GM21515 (cell line): ENCODE measurements at regions not wholly inside any gene's neighbourhood (a gene's known extent, or its start where the extent isn't known, plus 50 kb on each side); places are given as distances from the start of the nearest gene placed in this dataset.
"Not testable (repeated sequence)": the region's sequence is repeated elsewhere in the genome, so short reads cannot be mapped to it uniquely, and the experiment has no call there.

Experiments used
- ATAC-seq: cut with Tn5 transposase; IDR thresholded peaks from one replicate; pipeline ENCODE4 v1.9.1; 2021; ENCODE audit not compliant: unreplicated experiment

DNA sequence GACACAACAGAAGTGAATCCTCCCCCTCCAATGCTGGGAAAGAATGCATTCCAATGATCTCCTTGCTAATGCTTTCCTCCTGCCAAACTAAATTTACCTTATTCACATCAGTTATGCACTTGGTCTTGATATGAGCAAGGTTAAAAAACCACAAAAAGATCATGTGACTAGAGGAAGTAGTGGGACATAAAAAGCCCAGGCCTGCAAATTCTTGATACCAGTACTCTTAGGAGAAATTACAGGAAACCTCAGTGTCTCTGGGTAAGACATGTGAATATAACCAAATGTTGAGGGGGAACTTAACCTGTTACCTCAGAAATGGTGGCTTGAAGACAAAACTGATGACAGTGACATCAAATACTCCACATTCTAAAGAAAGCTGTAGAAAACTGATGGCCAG is 427.1 kb downstream of the RPS29 start:
- ATAC-seq, result no peak

- no peak for ATAC-seq
These were observed 446.6 kb downstream of the RPS29 start for GRCh38 chr14:49139593-49139992.

DNA sequence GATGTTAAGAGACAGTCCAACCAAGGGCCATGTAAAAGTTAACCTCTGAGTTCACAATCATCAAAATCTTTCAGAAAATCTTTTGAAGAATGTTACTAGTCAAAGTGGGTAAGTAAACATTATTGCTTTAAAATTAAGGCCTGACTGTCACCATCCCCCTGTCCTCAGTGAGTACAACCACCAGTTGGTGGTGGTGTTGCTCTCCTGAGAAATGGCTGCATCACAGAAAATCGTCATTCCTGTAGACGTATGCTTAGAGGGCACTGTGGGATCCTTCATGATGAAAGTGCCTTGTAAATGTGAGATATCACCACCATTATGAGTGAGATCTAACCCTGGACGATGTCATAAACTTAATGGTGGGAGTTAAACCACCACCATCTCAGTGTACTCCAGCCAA is 451.2 kb downstream of the RPS29 start:
- ATAC-seq, result no peak

DNA sequence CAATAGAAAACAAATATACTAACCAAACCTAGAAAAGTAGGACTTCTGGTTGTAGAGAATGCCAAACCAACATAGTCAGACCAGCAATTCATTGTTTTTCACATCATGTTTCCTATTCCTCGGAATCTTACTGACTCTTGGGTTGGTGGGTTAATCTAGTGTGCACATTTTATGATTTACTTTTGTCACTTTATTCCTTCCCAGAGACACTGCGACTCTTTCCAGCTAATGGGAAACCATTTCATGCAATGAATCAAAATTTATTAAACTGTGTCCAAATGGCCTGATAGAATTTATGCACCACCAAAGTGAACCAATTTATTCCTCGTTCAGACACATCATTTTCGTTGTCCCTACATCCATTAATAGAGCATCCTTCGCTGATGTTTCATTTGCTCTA is 464.9 kb downstream of the RPS29 start:
- ATAC-seq, result no peak

- ATAC-seq, result no peak
These were observed 471.9 kb downstream of the RPS29 start for GRCh38 chr14:49114161-49114893.

- no peak for ATAC-seq
These were observed 479.2 kb downstream of the RPS29 start for GRCh38 chr14:49106741-49107667.

GRCh38 chr14:49105956-49106355 is 480.2 kb downstream of the RPS29 start:
- ATAC-seq, result no peak

- ATAC-seq, result no peak
These were observed 480.7 kb downstream of the RPS29 start for GRCh38 chr14:49105512-49105911.

DNA sequence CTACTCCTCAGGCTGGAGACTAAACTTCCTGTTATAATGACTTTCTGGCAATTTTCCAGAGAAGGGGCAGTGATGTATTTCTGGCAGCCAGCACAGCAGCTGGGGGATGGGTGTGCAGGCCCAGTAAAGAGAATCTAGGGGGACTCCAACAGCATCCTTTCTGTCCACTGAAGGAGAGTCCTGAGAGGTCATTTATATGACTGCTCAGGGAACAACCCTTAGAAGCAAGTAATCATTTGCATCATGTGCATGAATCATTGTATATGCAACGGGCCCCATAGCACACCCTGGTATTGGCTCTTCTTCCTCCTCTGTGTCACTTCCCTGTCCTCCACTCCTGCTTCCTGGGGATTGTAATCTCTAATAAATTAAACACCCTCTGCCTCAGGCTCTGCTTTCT is 493.8 kb downstream of the RPS29 start:
- no peak for ATAC-seq

DNA sequence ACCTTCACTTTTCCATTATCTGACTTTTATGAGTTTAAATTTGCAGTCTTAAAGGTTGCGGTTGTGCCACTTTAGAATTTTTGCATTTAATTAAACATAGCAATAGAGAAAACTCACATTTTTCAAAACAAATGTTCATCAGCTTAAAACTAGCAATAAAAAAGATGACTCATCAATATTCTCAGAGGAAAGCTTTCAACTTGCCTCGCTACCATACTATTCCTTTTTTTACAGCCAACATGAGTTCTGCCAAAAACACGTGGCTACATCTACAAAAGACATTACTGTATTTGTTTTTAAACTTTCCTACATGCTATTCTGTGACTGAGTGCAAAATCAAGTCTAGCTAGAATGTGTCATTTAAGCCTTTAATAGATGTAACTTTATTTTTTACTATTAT is 497.1 kb downstream of the RPS29 start:
- no peak for ATAC-seq

- ATAC-seq, result not testable (repeated sequence)
These were observed 512.9 kb downstream of the RPS29 start for GRCh38 chr14:49073292-49073691.

- ATAC-seq, result no peak
These were observed 527.7 kb downstream of the RPS29 start for GRCh38 chr14:49058511-49058910.

- no peak for ATAC-seq
These were observed 528.2 kb downstream of the RPS29 start for GRCh38 chr14:49057838-49058510.

DNA sequence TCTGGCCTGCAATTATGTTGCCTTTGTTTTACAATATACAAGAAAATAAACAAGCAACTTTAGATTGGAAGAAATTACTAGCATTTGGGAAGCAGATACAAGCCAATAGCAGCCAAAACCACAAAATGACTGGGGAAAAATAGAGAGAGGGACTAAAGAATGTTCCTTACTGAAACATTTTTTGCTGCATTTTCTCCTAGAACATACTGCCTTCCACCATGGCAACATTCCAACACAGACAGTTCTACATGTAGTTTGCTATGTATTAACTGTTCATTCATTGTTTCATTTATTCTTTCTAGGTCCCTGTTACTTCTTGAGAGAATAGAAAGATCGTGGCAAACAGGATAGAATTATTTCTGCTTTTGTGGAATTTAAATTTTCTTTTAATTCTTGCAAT is 530.2 kb downstream of the RPS29 start:
- ATAC-seq, result no peak

DNA sequence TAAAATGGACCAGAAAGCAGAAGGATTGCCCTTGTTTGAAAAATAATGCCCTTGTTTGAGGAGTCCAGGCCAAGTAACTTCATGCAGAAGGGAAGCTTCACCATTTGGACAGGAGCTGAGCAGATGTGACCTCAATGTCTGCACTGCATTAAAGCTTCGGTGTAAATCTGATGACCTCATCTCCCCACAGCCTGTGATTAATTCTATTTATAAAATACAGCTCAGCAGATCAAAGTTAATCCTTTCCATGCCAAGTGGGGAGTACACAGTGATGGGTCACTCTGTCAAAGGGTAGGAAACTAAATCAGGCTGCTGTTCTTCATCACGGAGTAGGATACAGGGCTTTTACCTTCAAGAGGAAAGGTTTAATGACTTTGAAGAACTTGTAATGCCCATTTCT is 533.7 kb downstream of the RPS29 start:
- ATAC-seq, result no peak

DNA sequence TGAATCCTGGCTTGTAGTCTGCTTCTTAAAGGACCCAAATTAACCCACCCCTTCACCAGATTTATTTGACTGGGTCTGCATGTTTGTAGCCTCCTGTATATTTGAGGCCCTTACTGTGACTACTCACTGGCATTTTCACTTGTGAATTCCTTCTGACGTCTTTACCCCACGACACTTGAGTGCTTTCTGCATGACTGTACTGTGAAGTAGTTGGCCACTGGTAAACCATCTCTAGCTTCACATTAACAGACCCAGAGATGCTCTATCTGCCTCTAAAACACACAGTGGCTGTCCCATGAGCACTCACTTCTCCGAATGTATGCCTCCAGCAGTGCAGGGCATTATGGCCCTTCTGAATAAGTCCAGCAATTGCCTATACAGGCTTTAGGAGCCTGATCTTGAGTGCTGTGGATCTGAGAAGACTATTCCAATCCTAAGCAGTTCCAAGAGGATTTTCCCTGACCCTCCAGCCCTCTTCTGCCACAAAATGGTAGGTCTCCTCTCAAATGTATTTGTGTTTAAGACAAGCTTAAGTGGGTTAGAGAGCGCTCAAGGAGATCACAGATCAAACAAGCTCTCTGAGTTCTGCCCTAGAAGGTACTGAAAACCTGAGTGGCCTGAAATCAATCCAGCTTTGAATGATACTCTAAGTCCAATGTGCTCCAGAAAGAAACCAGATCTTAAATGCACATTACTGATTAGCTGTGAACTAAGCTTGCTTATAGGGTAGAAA is 534.7 kb downstream of the RPS29 start:
- no peak for ATAC-seq

DNA sequence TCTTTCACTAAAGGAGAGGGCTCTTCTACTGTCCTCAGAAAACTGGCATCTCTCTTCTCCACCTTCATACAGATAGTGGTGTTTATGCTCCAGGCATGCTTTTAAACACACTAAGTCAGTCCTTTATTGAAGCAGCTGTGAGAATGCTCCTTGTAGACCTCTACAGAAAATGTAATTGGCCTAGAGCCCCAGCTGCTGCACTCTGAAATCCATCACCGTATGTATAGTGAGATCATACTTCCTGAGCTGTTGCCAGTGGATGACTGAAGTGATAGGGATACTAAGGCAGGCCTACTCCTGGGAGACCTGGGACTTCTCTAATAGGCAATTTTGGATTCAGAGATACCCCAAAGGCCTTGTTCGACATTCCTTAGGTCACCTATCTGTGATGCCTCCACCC is 535.4 kb downstream of the RPS29 start:
- no peak for ATAC-seq

DNA sequence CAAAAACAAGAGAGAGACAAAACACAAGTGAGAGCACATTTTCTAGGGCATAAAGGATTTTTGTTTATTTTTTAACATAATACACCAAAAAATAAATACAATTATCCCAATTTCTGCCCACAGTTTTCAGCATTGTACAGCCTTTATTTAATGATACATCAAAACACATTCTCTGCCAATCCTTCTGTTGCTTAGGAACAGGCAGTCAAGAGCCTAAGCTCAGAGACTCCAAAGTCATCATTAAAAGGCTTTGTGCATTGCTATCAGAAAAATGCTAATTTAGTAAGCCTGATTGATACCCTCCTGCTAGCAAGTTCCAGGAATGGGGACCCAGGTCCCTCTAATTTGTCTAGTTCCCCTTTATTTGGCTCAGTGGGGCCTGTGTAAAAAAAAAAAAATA is 536.5 kb downstream of the RPS29 start:
- ATAC-seq, result no peak

- no peak for ATAC-seq
These were observed 541.2 kb downstream of the RPS29 start for GRCh38 chr14:49044981-49045380.

GRCh38 chr14:49036984-49037516 is 549.1 kb downstream of the RPS29 start:
- ATAC-seq, result no peak

GRCh38 chr14:49036266-49036665 is 549.9 kb downstream of the RPS29 start:
- ATAC-seq, result no peak
